GM19438 (cell line): ENCODE measurements at regions not wholly inside any gene's neighbourhood (a gene's known extent, or its start where the extent isn't known, plus 50 kb on each side); places are given as distances from the start of the nearest gene placed in this dataset.

Experiments used
- ATAC-seq: cut with Tn5 transposase; IDR thresholded peaks from one replicate; pipeline ENCODE4 v1.9.1; 2021; ENCODE audit warnings: low read depth; ENCODE audit not compliant: unreplicated experiment

GRCh38 chr17:83144421-83145357 is 65.3 kb downstream of the METRNL start:
- ATAC-seq = no peak

- no peak for ATAC-seq
Measured at GRCh38 chr17:83145358-83145738, 65.9 kb downstream of the METRNL start.

GRCh38 chr17:83145831-83146230 is 66.4 kb downstream of the METRNL start:
- no peak for ATAC-seq

GRCh38 chr17:83146347-83146746 is 66.9 kb downstream of the METRNL start:
- no peak for ATAC-seq

- ATAC-seq = no peak
Measured at GRCh38 chr17:83147280-83147679, 67.9 kb downstream of the METRNL start.

- no peak for ATAC-seq
Measured at GRCh38 chr17:83148317-83149028, 69.1 kb downstream of the METRNL start.

GRCh38 chr17:83149029-83149725 is 69.8 kb downstream of the METRNL start:
- no peak for ATAC-seq

GRCh38 chr17:83149761-83150251 is 70.4 kb downstream of the METRNL start:
- no peak for ATAC-seq

- ATAC-seq = no peak
Measured at GRCh38 chr17:83150369-83151055, 71.1 kb downstream of the METRNL start.

GRCh38 chr17:83151056-83151441 is 71.6 kb downstream of the METRNL start:
- ATAC-seq = no peak

- no peak for ATAC-seq
Measured at GRCh38 chr17:83151442-83152226, 72.2 kb downstream of the METRNL start.

- no peak for ATAC-seq
Measured at GRCh38 chr17:83152227-83152744, 72.9 kb downstream of the METRNL start.

GRCh38 chr17:83152745-83153611 is 73.6 kb downstream of the METRNL start:
- ATAC-seq = no peak

- ATAC-seq = no peak
Measured at GRCh38 chr17:83153681-83154310, 74.4 kb downstream of the METRNL start.

GRCh38 chr17:83154311-83155127 is 75.1 kb downstream of the METRNL start:
- no peak for ATAC-seq

GRCh38 chr17:83155128-83156121 is 76.0 kb downstream of the METRNL start:
- ATAC-seq = no peak
